HepG2 (cell line): ENCODE measurements at regions not wholly inside any gene's neighbourhood (a gene's known extent, or its start where the extent isn't known, plus 50 kb on each side); places are given as distances from the start of the nearest gene placed in this dataset.
A peak's percentile ranks its signal among the peaks of the same experiment; 100 is the strongest.

Source experiments
- AGO2 ChIP-seq: fragments of 200-400 bp; formaldehyde crosslinking; optimal IDR thresholded peaks from 2 replicates; pipeline ENCODE3; 2017; ENCODE audit warnings: mild to moderate bottlenecking, low read depth, low read length, moderate library complexity
- EHMT2 ChIP-seq: fragments of 200-600 bp; sonication (generic); IDR thresholded peaks from 2 replicates; pipeline ENCODE4 v1.7.0; 2017; ENCODE audit warnings: antibody characterized with exemption, low read depth, low read length, borderline replicate concordance
- FOXO1 ChIP-seq: sonication (generic); formaldehyde crosslinking; IDR thresholded peaks from 2 replicates; pipeline ENCODE4 v1.4.0; 2020; ENCODE audit warnings: missing genetic modification reagents
- GTF3A ChIP-seq: sonication (generic); formaldehyde crosslinking; conservative IDR thresholded peaks from 2 replicates; pipeline ENCODE4 v1.4.0; 2020; ENCODE audit warnings: mild to moderate bottlenecking, missing genetic modification reagents
- MXD4 ChIP-seq: IDR thresholded peaks from 2 replicates; pipeline ENCODE4 v1.6.1; 2016; ENCODE audit warnings: mild to moderate bottlenecking, missing biosample characterization, missing genetic modification reagents
- NFYB ChIP-seq: sonication (generic); formaldehyde crosslinking; IDR thresholded peaks from 2 replicates; pipeline ENCODE4 v1.4.0; 2020; ENCODE audit warnings: missing genetic modification reagents
- NR2F6 ChIP-seq, 2 experiments: IDR thresholded peaks; 2 replicates each; pipeline ENCODE4 v1.6.1; 2016; ENCODE audit warnings: antibody characterized with exemption in 1 of 2, mild to moderate bottlenecking in 1 of 2
- SALL1 ChIP-seq: sonication (generic); formaldehyde crosslinking; IDR thresholded peaks from 2 replicates; pipeline ENCODE4 v1.8.0; 2022; ENCODE audit warnings: mild to moderate bottlenecking, missing genetic modification reagents
- SIX1 ChIP-seq: sonication (generic); formaldehyde crosslinking; IDR thresholded peaks from 2 replicates; pipeline ENCODE4 v1.4.0; 2020; ENCODE audit warnings: missing genetic modification reagents, borderline replicate concordance
- TBP ChIP-seq: sonication (generic); formaldehyde crosslinking; IDR thresholded peaks from 2 replicates; pipeline ENCODE4 v1.5.0; 2020; ENCODE audit warnings: missing genetic modification reagents
- ZGPAT ChIP-seq: IDR thresholded peaks from 2 replicates; pipeline ENCODE4 v1.6.1; 2016; ENCODE audit warnings: mild to moderate bottlenecking
- ZHX1 ChIP-seq: sonication (generic); formaldehyde crosslinking; IDR thresholded peaks from 2 replicates; pipeline ENCODE4 v1.8.1; 2022; ENCODE audit warnings: low read depth, mild to moderate bottlenecking, missing genetic modification reagents
- ZKSCAN1 ChIP-seq: fragments of 150-350 bp; IDR thresholded peaks from 2 replicates; pipeline ENCODE4 v1.6.1; 2014; ENCODE audit warnings: low read length
- ZNF12 ChIP-seq: sonication (generic); formaldehyde crosslinking; IDR thresholded peaks from 2 replicates; pipeline ENCODE4 v1.5.0; 2020; ENCODE audit warnings: missing genetic modification reagents
- ZNF251 ChIP-seq: sonication (generic); formaldehyde crosslinking; IDR thresholded peaks from 2 replicates; pipeline ENCODE4 v1.9.0; 2021; ENCODE audit warnings: mild to moderate bottlenecking, missing genetic modification reagents
- ZNF280B ChIP-seq: sonication (generic); formaldehyde crosslinking; IDR thresholded peaks from 2 replicates; pipeline ENCODE4 v1.5.0; 2020; ENCODE audit warnings: missing genetic modification reagents, mild to moderate bottlenecking, borderline replicate concordance
- ZNF574 ChIP-seq: sonication (generic); formaldehyde crosslinking; IDR thresholded peaks from 2 replicates; pipeline ENCODE4 v1.4.0; 2020; ENCODE audit warnings: missing genetic modification reagents
- ZNF607 ChIP-seq: sonication (generic); formaldehyde crosslinking; IDR thresholded peaks from 2 replicates; pipeline ENCODE4 v1.5.1; 2020; ENCODE audit warnings: missing genetic modification reagents, mild to moderate bottlenecking, borderline replicate concordance
- ZNF761 ChIP-seq: sonication (generic); formaldehyde crosslinking; conservative IDR thresholded peaks from 2 replicates; pipeline ENCODE4 v1.4.0; 2020; ENCODE audit warnings: mild to moderate bottlenecking, missing genetic modification reagents
- ZSCAN22 ChIP-seq: sonication (generic); formaldehyde crosslinking; IDR thresholded peaks from 2 replicates; pipeline ENCODE4 v1.4.0; 2020; ENCODE audit warnings: mild to moderate bottlenecking, missing genetic modification reagents

GRCh38 chr13:40345654-40346372 lies 320.6 kb downstream of the FOXO1 start (continued):
- TF ChIP-seq ZGPAT (CRISPR knock-in tag) (peak; percentile 47), GTF3A (CRISPR knock-in tag) (0 out of 2 replicates have a peak, but pooled peaks have one; percentile 36), EHMT2 (no peak), ZNF761 (0 out of 2 replicates have a peak, but pooled peaks have one; percentile 63), ZNF280B (CRISPR knock-in tag) (no peak), ZNF607 (CRISPR knock-in tag) (no peak), AGO2 (no peak), TBP (no peak), ZNF251 (no peak), SIX1 (0 out of 2 replicates have a peak, but pooled peaks have one; percentile 9), NFYB (CRISPR knock-in tag) (no peak), ZNF12 (CRISPR knock-in tag) (peak; percentile 56; the same call in 1 of the 2 replicates), ZHX1 (no peak), ZSCAN22 (no peak), SALL1 (CRISPR knock-in tag) (peak; percentile 77), FOXO1 (CRISPR knock-in tag) (no peak), MXD4 (CRISPR knock-in tag) (no peak), ZKSCAN1 (no peak), NR2F6 (IDR thresholded peaks at IDR 0.05) (peak; percentile 84), NR2F6 (CRISPR knock-in tag; IDR thresholded peaks at IDR 0.05) (peak; percentile 82), ZNF574 (CRISPR knock-in tag) (0 out of 2 replicates have a peak, but pooled peaks have one; percentile 31)
